ENCODE measurements at regions not wholly inside any gene's neighbourhood (a gene's known extent, or its start where the extent isn't known, plus 50 kb on each side); places are given as distances from the start of the nearest gene placed in this dataset.

DNA sequence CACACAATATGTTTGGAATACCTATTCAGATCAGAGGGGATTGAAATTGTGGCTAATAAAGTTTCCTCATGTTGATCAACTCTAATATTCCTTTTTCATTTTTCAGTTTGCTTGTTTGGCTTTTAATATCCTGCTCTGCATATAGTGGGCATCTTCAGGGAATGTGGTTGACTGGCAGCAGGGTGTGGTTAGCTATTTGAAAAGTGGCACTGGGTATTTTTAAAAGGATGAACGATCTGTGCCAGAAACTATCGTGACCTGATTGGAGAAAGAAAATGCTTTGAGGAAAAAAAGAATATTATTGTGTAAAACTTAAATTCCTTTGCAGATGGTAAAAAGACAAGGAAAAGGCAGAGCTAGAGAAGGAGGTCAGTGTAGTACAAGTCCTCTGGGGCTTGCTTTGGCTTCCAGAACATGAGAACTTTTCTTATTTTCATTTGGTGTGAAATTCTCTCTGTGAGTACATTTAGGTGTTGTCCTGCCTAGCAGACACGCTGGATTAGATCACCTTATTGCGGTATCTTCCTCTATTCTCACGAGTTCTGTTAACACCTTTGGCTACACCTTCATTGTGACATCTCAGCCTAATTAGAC lies 329.7 kb upstream of the SNX7 start:
- TF ChIP-seq BHLHE40 (IDR thresholded peaks at IDR 0.05; ENCODE audit: borderline replicate concordance) (no peak), FOXK2 (IDR thresholded peaks at IDR 0.05) (no peak), ARNT (IDR thresholded peaks at IDR 0.05) (no peak), NFRKB (IDR thresholded peaks at IDR 0.05) (no peak), HDGF (IDR thresholded peaks at IDR 0.05; ENCODE audit: borderline replicate concordance) (no peak), TARDBP (IDR thresholded peaks at IDR 0.05) (no peak), ELF4 (IDR thresholded peaks at IDR 0.05) (no peak), SP1 (IDR thresholded peaks at IDR 0.05) (no peak)
- TF ChIP-seq, protein P1, sequence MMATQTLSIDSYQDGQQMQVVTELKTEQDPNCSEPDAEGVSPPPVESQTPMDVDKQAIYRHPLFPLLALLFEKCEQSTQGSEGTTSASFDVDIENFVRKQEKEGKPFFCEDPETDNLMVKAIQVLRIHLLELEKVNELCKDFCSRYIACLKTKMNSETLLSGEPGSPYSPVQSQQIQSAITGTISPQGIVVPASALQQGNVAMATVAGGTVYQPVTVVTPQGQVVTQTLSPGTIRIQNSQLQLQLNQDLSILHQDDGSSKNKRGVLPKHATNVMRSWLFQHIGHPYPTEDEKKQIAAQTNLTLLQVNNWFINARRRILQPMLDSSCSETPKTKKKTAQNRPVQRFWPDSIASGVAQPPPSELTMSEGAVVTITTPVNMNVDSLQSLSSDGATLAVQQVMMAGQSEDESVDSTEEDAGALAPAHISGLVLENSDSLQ (IDR thresholded peaks at IDR 0.05), result no peak
